H9 (cell line): ENCODE measurements at regions not wholly inside any gene's neighbourhood (a gene's known extent, or its start where the extent isn't known, plus 50 kb on each side); places are given as distances from the start of the nearest gene placed in this dataset.

Source experiments
- DNase-seq: peaks from one replicate; pipeline ENCODE4 v3.0.0-alpha.2; 2017
- H2AFZ ChIP-seq: one replicate; pipeline ENCODE4 v1.6.1; 2013; ENCODE audit warnings: mild to moderate bottlenecking, low read length, control low read depth, moderate library complexity
- H2AK5ac ChIP-seq: 2 replicates; pipeline ENCODE4 v1.6.1; 2013; ENCODE audit warnings: low read length, control low read depth, mixed read lengths; ENCODE audit not compliant: insufficient read length
- H2BK120ac ChIP-seq: one replicate; pipeline ENCODE4 v1.6.1; 2013; ENCODE audit warnings: low read depth, mild to moderate bottlenecking, low read length, control low read depth, inconsistent platforms; ENCODE audit not compliant: poor library complexity, severe bottlenecking
- H2BK12ac ChIP-seq: 2 replicates; pipeline ENCODE4 v1.6.1; 2013; ENCODE audit warnings: low read length, control low read depth, mixed read lengths, low read depth; ENCODE audit not compliant: insufficient read length
- H2BK15ac ChIP-seq: 2 replicates; pipeline ENCODE4 v1.6.1; 2013; ENCODE audit warnings: low read depth, low read length, control low read depth
- H2BK20ac ChIP-seq: one replicate; pipeline ENCODE4 v1.6.1; 2013; ENCODE audit warnings: low read depth, mild to moderate bottlenecking, low read length, control low read depth, inconsistent platforms; ENCODE audit not compliant: poor library complexity, severe bottlenecking
- H2BK5ac ChIP-seq: 2 replicates; pipeline ENCODE4 v1.6.1; 2013; ENCODE audit warnings: low read length, control low read depth, mixed read lengths; ENCODE audit not compliant: insufficient read length
- H3K14ac ChIP-seq: 2 replicates; pipeline ENCODE4 v1.6.1; 2013; ENCODE audit warnings: low read length, control low read depth; ENCODE audit not compliant: insufficient read depth
- H3K18ac ChIP-seq: 2 replicates; pipeline ENCODE4 v1.6.1; 2013; ENCODE audit warnings: low read depth, mild to moderate bottlenecking, mixed read lengths, low read length, control low read depth; ENCODE audit not compliant: insufficient read length
- H3K23ac ChIP-seq: 2 replicates; pipeline ENCODE4 v1.6.1; 2013; ENCODE audit warnings: low read length, control low read depth, mixed read lengths, low read depth; ENCODE audit not compliant: insufficient read length
- H3K23me2 ChIP-seq: 2 replicates; pipeline ENCODE4 v1.6.1; 2013; ENCODE audit warnings: low read depth, mild to moderate bottlenecking, mixed read lengths, low read length, control low read depth; ENCODE audit not compliant: insufficient read length, poor library complexity, severe bottlenecking
- H3K27ac ChIP-seq: 2 replicates; pipeline ENCODE4 v1.5.1; 2013; ENCODE audit warnings: low read length, control low read depth, mixed read lengths, low read depth; ENCODE audit not compliant: insufficient read length
- H3K27me3 ChIP-seq: 2 replicates; pipeline ENCODE4 v1.6.1; 2013; ENCODE audit warnings: low read length, control low read depth, inconsistent platforms; ENCODE audit not compliant: insufficient read depth
- H3K4ac ChIP-seq: 2 replicates; pipeline ENCODE4 v1.6.1; 2013; ENCODE audit warnings: low read depth, mild to moderate bottlenecking, control low read depth, inconsistent platforms, low read length, moderate library complexity
- H3K4me1 ChIP-seq: 2 replicates; pipeline ENCODE4 v1.6.1; 2013; ENCODE audit warnings: low read length, control low read depth, inconsistent platforms; ENCODE audit not compliant: insufficient read depth
- H3K4me2 ChIP-seq: 2 replicates; pipeline ENCODE4 v1.6.1; 2013; ENCODE audit warnings: low read length, control low read depth, mixed read lengths; ENCODE audit not compliant: insufficient read length, insufficient read depth
- H3K56ac ChIP-seq: 2 replicates; pipeline ENCODE4 v1.6.1; 2013; ENCODE audit warnings: low read depth, mild to moderate bottlenecking, mixed read lengths, low read length, control low read depth; ENCODE audit not compliant: insufficient read length
- H3K79me1 ChIP-seq: 2 replicates; pipeline ENCODE4 v1.6.1; 2013; ENCODE audit warnings: low read depth, mild to moderate bottlenecking, moderate library complexity, low read length, control low read depth, inconsistent platforms; ENCODE audit not compliant: insufficient read depth, poor library complexity, severe bottlenecking
- H3K79me2 ChIP-seq: 2 replicates; pipeline ENCODE4 v1.6.1; 2013; ENCODE audit warnings: low read length, control low read depth, inconsistent platforms; ENCODE audit not compliant: insufficient read depth
- H3K9ac ChIP-seq: 2 replicates; pipeline ENCODE4 v1.6.1; 2013; ENCODE audit warnings: low read length, control low read depth, mixed read lengths; ENCODE audit not compliant: insufficient read length; ENCODE audit errors: extremely low read depth
- H3K9me3 ChIP-seq: one replicate; pipeline ENCODE4 v1.6.1; 2013; ENCODE audit warnings: low read depth, low read length, inconsistent platforms; ENCODE audit not compliant: control insufficient read depth
- H3T11ph ChIP-seq: one replicate; pipeline ENCODE4 v1.6.1; 2013; ENCODE audit warnings: mild to moderate bottlenecking, low read length, control low read depth, inconsistent platforms
- H4K20me1 ChIP-seq: one replicate; pipeline ENCODE4 v1.6.1; 2013; ENCODE audit not compliant: control insufficient read depth, insufficient read length, insufficient read depth
- H4K5ac ChIP-seq: 2 replicates; pipeline ENCODE4 v1.6.1; 2013; ENCODE audit warnings: low read depth, mild to moderate bottlenecking, mixed read lengths, low read length, control low read depth; ENCODE audit not compliant: insufficient read length
- H4K8ac ChIP-seq: replicated peaks from 2 replicates; pipeline ENCODE4 v1.6.1; 2013; ENCODE audit warnings: low read length, control low read depth, mixed read lengths, low read depth; ENCODE audit not compliant: insufficient read length
- H4K91ac ChIP-seq: 2 replicates; pipeline ENCODE4 v1.6.1; 2013; ENCODE audit warnings: low read depth, mild to moderate bottlenecking, moderate library complexity, mixed read lengths, low read length, control low read depth; ENCODE audit not compliant: insufficient read length
- H3K27ac Mint-ChIP-seq, 3 experiments: 2 replicates in 2 of 3; 3 replicates in 1 of 3; pipeline ENCODE4 v1.8.0; 2020 to 2021; ENCODE audit warnings: mixed read lengths in 3 of 3, mild to moderate bottlenecking in 1 of 3, moderate library complexity in 1 of 3
- H3K27me3 Mint-ChIP-seq: 2 replicates; pipeline ENCODE4 v1.8.0; 2021; ENCODE audit warnings: low read depth, mild to moderate bottlenecking, moderate library complexity, mixed read lengths
- H3K36me3 Mint-ChIP-seq, 3 experiments: 2 replicates in 2 of 3; 3 replicates in 1 of 3; pipeline ENCODE4 v1.8.0; 2020 to 2021; ENCODE audit warnings: low read depth in 3 of 3, mixed read lengths in 3 of 3; ENCODE audit not compliant: insufficient read depth in 1 of 3
- H3K4me1 Mint-ChIP-seq, 2 experiments: 2 replicates each; pipeline ENCODE4 v1.8.0; 2020; ENCODE audit warnings: mixed read lengths in 2 of 2
- H3K4me3 Mint-ChIP-seq, 2 experiments: 2 replicates in 1 of 2; 3 replicates in 1 of 2; pipeline ENCODE4 v1.8.0; 2020 to 2021; ENCODE audit warnings: mild to moderate bottlenecking in 2 of 2, mixed read lengths in 2 of 2, moderate library complexity in 1 of 2
- H3K9me3 Mint-ChIP-seq, 2 experiments: 2 replicates in 1 of 2; 3 replicates in 1 of 2; pipeline ENCODE4 v1.8.0; 2020; ENCODE audit warnings: mild to moderate bottlenecking in 2 of 2, mixed read lengths in 2 of 2, moderate library complexity in 1 of 2
- CTCF ChIP-seq: fragments of 200-600 bp; sonication (generic); conservative IDR thresholded peaks from 3 replicates; pipeline ENCODE4 v1.8.0; 2021; ENCODE audit warnings: antibody characterized with exemption, mild to moderate bottlenecking
- WGBS: extraction: QIAGEN DNeasy Blood & Tissue Kit; methylation state at CpG from one replicate; pipeline ENCODE4 v1.1.7; 2013; ENCODE audit warnings: missing lambda C conversion rate, low lambda C conversion rate, mixed read lengths; ENCODE audit not compliant: insufficient read length; ENCODE audit errors: extremely low coverage; 5-methylcytosine and 5-hydroxymethylcytosine counted together

- no peaks in the 10 kb centered on the region for H3K9me3 ChIP-seq
- H3K56ac ChIP-seq: no peak overlapping the region
- peaks cover 10 to 11% of the 10 kb centered on the region in 2 experiments for H3K4me1 Mint-ChIP-seq
- no peaks in the 10 kb centered on the region for H3K79me1 ChIP-seq
- no peak overlapping the region for H3K4me2 ChIP-seq
- WGBS: no CpG with 5 or more reads among the region's 2 CpGs
- H3K4me3 Mint-ChIP-seq: no peak overlapping the region
- H4K91ac ChIP-seq: no peak overlapping the region
- H3T11ph ChIP-seq: no peak overlapping the region
- no peak overlapping the region for H4K8ac ChIP-seq
- H3K27ac Mint-ChIP-seq: no peak overlapping the region
- no peaks in the 10 kb centered on the region; the same call in none of the 2 replicates for H3K4me1 ChIP-seq
- no peak overlapping the region for H2BK120ac ChIP-seq
- no peak overlapping the region for H3K14ac ChIP-seq
- H3K36me3 Mint-ChIP-seq: no peaks in the 10 kb centered on the region
- no peak overlapping the region for H2AK5ac ChIP-seq
- no peaks in the 10 kb centered on the region for H3K27me3 ChIP-seq
- no peak overlapping the region for H3K18ac ChIP-seq
- no peaks in the 10 kb centered on the region for H3K23me2 ChIP-seq
- no peak overlapping the region for H2BK15ac ChIP-seq
- H2BK5ac ChIP-seq: no peak overlapping the region
- TF ChIP-seq CTCF: no peak
- no peak overlapping the region for H3K27ac ChIP-seq
- no peaks in the 10 kb centered on the region for H3K79me2 ChIP-seq
- no peak overlapping the region for H2BK12ac ChIP-seq
- H3K9me3 Mint-ChIP-seq: no peaks in the 10 kb centered on the region
- H3K4ac ChIP-seq: no peak overlapping the region
- no peak overlapping the region for H2AFZ ChIP-seq
- no peak for DNase-seq
- H3K9ac ChIP-seq: no peak overlapping the region
- H3K23ac ChIP-seq: no peak overlapping the region
- H3K27me3 Mint-ChIP-seq: peaks cover 23% of the 10 kb centered on the region
- H4K20me1 ChIP-seq: no peaks in the 10 kb centered on the region
- no peak overlapping the region for H4K5ac ChIP-seq
- no peak overlapping the region for H2BK20ac ChIP-seq
Observed at GRCh38 chr5:54703133-54703532, 185.6 kb downstream of the SNX18 start.
